ENCODE measurements at regions not wholly inside any gene's neighbourhood (a gene's known extent, or its start where the extent isn't known, plus 50 kb on each side); places are given as distances from the start of the nearest gene placed in this dataset. TPM values are rescaled to one million over a fixed set of nuclear protein-coding genes. Genes with fewer than 3 reads are reported as not detected.

- no peaks in the 10 kb centered on the region for H3K4me1 ChIP-seq (ENCODE audit: insufficient read depth)
- no peaks in the 10 kb centered on the region for H3K79me2 ChIP-seq
- no peak for TF ChIP-seq EZH2phosphoT487 (IDR thresholded peaks at IDR 0.05; ENCODE audit: low read depth, severe bottlenecking, unreplicated experiment)
- no peak for TF ChIP-seq EZH2 (IDR thresholded peaks at IDR 0.05; ENCODE audit: borderline replicate concordance)
These were observed 52.1 kb upstream of the PRMT6 start for GRCh38 chr1:107004421-107004820.

More at GRCh38 chr1:107004421-107004820, 52.1 kb upstream of the PRMT6 start:
- no peak for DNase-seq (ENCODE audit: low spot score)
- no peaks in the 10 kb centered on the region for H3K9me3 ChIP-seq (ENCODE audit: low read depth)
- H2AFZ ChIP-seq, result no peak overlapping the region
- no peaks in the 10 kb centered on the region for H4K20me1 ChIP-seq (ENCODE audit: insufficient read depth, poor library complexity, severe bottlenecking)
- H3K36me3 ChIP-seq (replicated peaks; ENCODE audit: insufficient read depth, low read depth), result no peaks in the 10 kb centered on the region
- no peaks in the 10 kb centered on the region for H3K9me2 ChIP-seq (replicated peaks; ENCODE audit: insufficient read depth)
- no peak overlapping the region for H3K4me3 ChIP-seq
- H3K27me3 ChIP-seq, result no peaks in the 10 kb centered on the region
- no peak overlapping the region for H3K27ac ChIP-seq
- no peak overlapping the region for H3K4me2 ChIP-seq

Small RNA genes lying in the stretch of these regions (small RNA-seq; reads per million reads assigned to genes)
- not detected for gene AL596327.1
- 0.16 reads per million for gene SEPT2P1
